ENCODE measurements at regions not wholly inside any gene's neighbourhood (a gene's known extent, or its start where the extent isn't known, plus 50 kb on each side); places are given as distances from the start of the nearest gene placed in this dataset.

GRCh38 chr2:19667085-19667484 is 234.7 kb downstream of the TTC32 start:
- TF ChIP-seq, protein P1, sequence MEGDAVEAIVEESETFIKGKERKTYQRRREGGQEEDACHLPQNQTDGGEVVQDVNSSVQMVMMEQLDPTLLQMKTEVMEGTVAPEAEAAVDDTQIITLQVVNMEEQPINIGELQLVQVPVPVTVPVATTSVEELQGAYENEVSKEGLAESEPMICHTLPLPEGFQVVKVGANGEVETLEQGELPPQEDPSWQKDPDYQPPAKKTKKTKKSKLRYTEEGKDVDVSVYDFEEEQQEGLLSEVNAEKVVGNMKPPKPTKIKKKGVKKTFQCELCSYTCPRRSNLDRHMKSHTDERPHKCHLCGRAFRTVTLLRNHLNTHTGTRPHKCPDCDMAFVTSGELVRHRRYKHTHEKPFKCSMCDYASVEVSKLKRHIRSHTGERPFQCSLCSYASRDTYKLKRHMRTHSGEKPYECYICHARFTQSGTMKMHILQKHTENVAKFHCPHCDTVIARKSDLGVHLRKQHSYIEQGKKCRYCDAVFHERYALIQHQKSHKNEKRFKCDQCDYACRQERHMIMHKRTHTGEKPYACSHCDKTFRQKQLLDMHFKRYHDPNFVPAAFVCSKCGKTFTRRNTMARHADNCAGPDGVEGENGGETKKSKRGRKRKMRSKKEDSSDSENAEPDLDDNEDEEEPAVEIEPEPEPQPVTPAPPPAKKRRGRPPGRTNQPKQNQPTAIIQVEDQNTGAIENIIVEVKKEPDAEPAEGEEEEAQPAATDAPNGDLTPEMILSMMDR (IDR thresholded peaks at IDR 0.05; ENCODE audit: insufficient read depth, low read length): peak; percentile 40
- H3K4me3 ChIP-seq (ENCODE audit: low read depth, low read length): no peak overlapping the region
- peak; percentile 76 for DNase-seq (ENCODE audit: low read depth)

DNA sequence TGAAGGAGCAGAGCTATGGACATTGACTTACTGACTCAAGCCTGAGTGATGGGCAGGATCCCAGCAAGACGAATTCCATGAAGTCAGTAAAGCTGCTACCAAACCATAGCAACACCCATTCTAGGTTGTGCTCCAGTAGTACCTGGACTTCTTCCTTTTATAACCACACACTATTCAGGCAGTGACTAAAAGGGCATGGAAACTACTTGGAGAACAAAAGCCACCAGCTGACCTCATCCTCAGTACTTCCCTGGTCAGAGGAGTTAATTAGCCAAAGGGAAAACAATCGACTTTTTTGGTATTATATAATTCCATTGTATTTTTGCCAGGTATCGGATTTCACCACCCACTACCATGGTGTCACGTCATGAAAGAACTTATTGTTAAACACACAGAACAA is 237.1 kb downstream of the TTC32 start:
- DNase-seq (ENCODE audit: low read depth): peak; percentile 59
- TF ChIP-seq, protein P1 (IDR thresholded peaks at IDR 0.05; ENCODE audit: insufficient read depth, low read length): no peak
- no peak overlapping the region for H3K4me3 ChIP-seq (ENCODE audit: low read depth, low read length)

GRCh38 chr2:19659024-19659792 is 242.6 kb downstream of the TTC32 start:
- no peak overlapping the region for H3K4me3 ChIP-seq (ENCODE audit: low read depth, low read length)
- DNase-seq (ENCODE audit: low read depth): no peak
- TF ChIP-seq, protein P1 (IDR thresholded peaks at IDR 0.05; ENCODE audit: insufficient read depth, low read length): no peak

- no peak overlapping the region for H3K4me3 ChIP-seq (ENCODE audit: low read depth, low read length)
- no peak for DNase-seq (ENCODE audit: low read depth)
- TF ChIP-seq, protein P1 (IDR thresholded peaks at IDR 0.05; ENCODE audit: insufficient read depth, low read length): no peak
Observed at GRCh38 chr2:19656011-19656410, 245.8 kb downstream of the TTC32 start.

DNA sequence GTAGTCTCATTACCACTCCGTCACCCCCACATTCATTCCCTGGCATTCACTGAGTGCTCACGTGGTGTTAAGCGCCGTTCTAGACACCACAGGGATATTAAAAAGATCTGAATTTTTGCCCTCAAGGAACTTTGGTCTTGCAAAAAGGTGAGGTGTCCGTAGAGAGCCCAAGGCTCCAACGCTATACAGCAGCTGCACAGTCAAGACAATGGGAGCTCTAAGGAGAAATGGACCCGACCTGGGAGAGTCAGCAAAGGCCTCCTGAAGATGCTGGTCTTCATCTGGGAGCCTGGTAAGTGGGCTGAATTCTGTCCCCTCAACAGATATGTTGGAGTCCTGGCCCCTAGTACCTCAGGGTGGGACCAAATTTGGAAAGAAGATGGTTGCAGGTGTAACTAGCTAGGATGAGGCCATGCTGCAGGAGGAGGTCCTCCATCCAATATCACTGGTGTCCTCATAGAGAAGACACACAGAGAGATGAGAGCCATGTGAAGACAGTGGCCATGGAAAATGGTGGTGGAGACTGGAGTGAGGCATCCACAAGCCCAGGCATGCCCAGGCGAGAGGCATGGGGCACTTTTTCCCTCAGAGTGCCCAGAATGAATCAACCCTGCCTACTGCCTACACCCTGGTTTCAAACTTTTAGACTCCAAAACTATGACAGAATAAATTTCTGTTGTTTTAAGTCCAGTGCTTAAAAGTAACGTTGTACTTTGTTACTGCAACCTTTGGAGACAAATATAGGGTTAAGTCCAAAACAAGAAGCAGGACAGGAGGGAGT is 247.3 kb downstream of the TTC32 start:
- H3K4me3 ChIP-seq (ENCODE audit: low read depth, low read length): no peak overlapping the region
- TF ChIP-seq, protein P1 (IDR thresholded peaks at IDR 0.05; ENCODE audit: insufficient read depth, low read length): no peak
- no peak for DNase-seq (ENCODE audit: low read depth)

DNA sequence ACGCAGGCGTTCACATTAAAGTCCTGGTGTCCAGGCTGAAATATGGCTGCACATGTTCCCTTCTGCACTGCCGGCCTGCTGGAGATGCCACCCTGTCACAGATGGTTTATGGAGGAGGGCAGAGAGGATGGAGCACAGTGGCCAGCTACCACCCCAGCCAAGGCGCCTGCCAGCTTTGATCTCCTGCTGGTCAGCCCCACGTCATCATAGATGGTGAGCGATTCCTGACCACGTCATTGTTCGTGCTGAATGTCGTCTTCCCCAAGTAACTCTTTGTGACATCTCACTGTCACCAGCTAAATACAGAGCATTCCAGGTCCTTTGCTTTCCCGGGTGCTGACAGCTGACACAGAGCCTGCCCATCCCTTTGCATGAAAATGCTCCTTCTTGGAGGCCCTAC is 248.3 kb downstream of the TTC32 start:
- no peak for DNase-seq (ENCODE audit: low read depth)
- TF ChIP-seq, protein P1 (IDR thresholded peaks at IDR 0.05; ENCODE audit: insufficient read depth, low read length): no peak
- H3K4me3 ChIP-seq (ENCODE audit: low read depth, low read length): no peak overlapping the region

Measured in fibroblast of the aortic adventitia (primary cell).